GM04503 (cell line): ENCODE measurements at regions not wholly inside any gene's neighbourhood (a gene's known extent, or its start where the extent isn't known, plus 50 kb on each side); places are given as distances from the start of the nearest gene placed in this dataset.

Experiments
- DNase-seq: peaks from one replicate; pipeline ENCODE4 v3.0.0-alpha.2; 2012; ENCODE audit warnings: low read depth

GRCh38 chr3:150216866-150217600 is 191.1 kb upstream of the TSC22D2 start:
- DNase-seq = no peak

- no peak for DNase-seq
These were observed 191.9 kb upstream of the TSC22D2 start for GRCh38 chr3:150216041-150216811.

DNA sequence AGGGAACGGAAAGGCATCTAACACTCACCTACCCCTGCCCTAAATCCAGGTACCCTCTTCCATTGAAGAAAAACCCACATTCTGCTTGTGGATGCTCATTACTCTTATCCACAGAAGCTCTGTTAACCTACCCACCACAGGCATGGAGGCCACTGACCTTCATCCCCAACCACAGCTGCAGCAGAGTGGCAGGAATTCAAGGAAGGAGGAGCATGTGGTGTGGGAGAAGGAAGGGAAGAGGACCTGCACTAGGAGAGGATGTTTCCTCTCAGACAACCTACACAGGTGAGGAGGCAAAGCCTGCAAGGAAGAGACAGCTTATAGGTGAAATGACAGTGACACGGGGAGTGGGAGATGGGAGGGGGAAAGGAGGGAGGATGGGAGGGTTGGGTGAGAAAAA is 192.5 kb upstream of the TSC22D2 start:
- no peak for DNase-seq

- DNase-seq = no peak
These were observed 194.5 kb upstream of the TSC22D2 start for GRCh38 chr3:150213577-150213976.

DNA sequence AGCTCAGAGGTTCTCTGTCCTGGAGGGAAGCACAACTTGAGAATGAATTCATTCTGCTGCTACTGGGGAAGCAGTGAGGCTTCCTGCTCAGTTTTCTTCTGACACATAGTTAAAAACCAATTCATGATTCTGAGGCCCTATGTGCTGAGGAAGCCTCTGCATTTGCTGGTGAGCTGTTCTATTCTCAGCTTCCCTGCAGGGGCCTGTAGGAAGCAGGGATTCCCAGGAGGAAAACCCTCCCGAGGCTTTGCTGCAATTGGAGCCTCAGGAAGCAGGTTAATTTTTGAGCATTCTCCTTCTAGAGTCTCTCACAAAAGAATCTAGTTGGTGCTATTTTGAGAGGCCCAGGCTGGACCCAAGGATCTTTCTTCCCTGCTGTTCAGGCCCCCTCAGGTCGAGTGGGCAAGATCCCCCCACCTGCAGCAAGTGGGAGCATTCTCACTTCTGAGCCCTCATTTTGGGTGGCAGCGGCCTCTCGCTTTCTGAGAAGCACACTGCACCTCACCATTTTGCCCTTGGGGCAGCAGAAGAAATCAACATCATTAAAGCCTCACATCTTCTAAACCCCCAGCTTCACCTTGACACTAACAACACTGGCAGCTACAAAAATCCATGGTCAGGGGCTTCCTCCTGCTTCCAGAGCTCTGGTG is 197.5 kb upstream of the TSC22D2 start:
- DNase-seq = no peak

- DNase-seq = no peak
These were observed 204.8 kb upstream of the TSC22D2 start for GRCh38 chr3:150203273-150203672.

- no peak for DNase-seq
These were observed 205.4 kb upstream of the TSC22D2 start for GRCh38 chr3:150202711-150203110.

- DNase-seq = no peak
These were observed 213.1 kb upstream of the TSC22D2 start for GRCh38 chr3:150194957-150195356.

DNA sequence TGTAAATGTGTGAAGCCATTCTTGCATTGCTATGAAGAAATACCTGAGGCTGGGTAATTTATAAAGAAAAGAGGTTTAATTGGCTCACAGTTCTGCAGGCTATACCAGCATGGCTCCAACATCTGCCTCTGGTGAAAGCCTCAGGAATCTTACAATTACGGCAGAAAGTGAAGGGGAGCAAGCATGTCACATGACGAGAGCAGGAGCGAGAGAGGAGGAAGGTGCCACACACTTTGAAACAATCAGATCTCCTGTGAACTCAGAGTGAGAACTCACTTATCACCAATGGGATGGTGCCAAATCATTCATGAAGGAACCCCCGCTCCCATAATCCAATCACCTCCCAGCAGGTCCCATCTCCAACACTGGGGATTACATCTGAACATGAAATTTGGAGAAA is 213.6 kb upstream of the TSC22D2 start:
- DNase-seq = no peak

GRCh38 chr3:150184426-150185071 is 213.9 kb upstream of the PFN2 start:
- DNase-seq = no peak

GRCh38 chr3:150183678-150184425 is 213.2 kb upstream of the PFN2 start:
- DNase-seq = peak; percentile 40

DNA sequence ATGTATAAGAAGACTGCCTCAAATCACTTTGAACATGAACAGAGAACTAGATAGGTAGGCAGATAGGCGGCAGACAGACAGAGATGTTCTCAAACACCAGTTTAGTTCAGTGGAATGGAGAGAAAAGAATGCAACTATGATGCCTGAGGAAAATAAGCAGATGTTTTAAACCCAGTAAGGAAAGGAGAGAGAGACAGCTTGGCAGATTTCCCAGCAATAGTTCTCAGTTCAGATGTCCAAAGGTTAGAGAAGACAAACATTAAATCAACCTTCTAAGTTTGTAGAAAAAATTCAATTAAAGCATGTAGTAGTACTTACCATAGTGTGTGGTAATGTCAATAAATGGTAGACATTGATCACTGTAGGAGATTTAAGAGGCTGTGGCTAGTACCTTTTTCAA is 209.6 kb upstream of the PFN2 start:
- peak; percentile 47 for DNase-seq

DNA sequence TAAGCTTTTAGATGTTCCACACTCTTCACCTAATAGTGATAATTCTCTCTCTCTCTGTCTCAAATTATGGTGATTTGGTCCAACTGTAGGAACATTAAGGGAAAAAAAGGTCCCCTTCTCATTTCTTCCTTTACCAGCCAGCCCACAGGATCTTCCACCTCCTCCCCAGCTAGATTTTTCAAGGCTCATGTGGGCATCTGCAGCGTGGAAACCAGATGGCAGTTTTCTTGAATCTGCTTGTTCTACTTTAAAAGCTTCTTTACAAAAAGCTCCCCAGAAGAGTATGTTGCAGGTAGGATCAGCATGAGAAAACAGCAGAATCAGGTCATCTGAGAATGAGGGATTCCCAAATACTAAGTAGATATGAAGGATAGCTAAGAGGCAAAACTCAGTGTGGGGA is 208.6 kb upstream of the PFN2 start:
- DNase-seq = no peak

GRCh38 chr3:150177673-150178381 is 207.1 kb upstream of the PFN2 start:
- DNase-seq = no peak

GRCh38 chr3:150174179-150174578 is 203.5 kb upstream of the PFN2 start:
- no peak for DNase-seq

DNA sequence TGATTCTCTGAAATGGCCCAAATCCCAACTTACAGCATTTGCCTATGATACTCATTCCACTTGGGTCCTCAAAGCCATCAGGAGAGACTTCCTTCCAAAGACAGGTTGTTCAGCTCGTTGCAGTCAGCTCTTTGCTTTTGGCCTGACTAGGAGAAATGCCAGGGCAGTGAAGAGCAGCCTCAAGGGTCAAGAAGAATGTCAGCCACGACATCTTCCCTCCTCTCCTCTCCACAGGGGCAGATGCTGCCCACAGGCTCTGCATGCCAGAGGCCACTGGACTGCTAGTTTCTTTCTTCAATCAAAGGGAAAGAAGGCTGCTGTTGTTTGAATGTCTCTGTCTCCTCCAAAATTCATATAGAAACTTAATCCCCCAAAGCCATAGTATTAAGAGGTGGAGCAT is 201.7 kb upstream of the PFN2 start:
- DNase-seq = no peak

DNA sequence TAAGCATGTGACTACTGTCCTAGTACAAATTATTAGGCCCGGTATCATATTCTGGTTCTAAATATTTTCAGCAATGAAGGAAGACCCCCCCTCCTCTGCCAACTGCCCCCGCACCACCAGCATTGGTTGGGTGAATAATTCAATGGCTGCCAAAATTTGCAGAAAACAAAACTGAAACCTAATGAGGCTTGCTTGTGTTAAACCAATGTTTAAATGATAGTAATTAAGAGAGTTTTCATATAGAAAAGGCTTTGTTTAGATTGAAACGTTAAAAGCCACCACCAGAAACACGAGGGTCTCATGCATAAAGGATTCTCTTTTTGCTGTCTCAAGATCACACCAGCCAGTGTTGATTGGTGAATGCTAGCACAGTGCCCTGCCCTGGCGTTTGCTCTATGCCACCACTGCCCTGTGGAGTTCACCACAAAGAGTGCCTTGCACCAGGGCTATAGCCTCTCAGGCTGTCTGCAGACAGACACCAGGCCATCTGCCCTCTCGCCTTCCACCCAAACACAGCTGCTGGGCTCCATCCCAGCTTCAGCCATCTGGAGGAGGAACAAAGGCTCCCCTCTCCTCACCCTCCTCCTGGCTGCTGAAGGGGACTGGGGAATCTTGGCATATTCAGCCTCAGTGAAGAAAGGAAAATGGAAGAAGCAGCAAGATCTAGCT is 200.3 kb upstream of the PFN2 start:
- DNase-seq = no peak

DNA sequence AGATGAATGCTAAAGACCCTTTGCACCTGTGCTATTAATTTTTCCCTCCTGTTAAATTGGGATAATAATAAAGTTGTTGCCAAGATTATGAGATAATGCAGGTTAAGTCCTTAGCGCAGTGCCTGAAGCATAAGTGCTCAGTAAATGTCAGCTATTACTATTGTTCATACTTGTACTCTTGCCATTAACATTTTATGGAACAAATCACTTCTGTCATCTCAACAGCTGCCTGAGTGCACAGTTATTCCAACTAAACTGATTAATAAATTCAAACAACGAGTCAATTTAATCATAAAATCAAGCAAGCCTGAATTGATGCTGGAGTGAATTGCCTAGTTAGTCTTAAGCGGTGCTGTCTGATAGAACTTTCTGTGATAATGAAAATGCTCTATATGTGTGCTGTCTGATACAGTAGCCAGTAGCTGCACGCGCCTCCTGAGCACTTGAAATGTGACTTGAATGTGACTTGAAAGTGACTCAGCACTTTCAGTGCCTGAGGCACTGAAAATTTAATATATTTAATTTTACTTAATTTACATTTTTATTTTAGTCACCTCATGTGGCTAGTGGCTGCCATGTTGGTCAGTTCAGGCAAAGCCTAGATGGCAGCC is 198.7 kb upstream of the PFN2 start:
- DNase-seq = no peak

- DNase-seq = no peak
These were observed 198.0 kb upstream of the PFN2 start for GRCh38 chr3:150168698-150169097.

- DNase-seq = no peak
These were observed 194.8 kb upstream of the PFN2 start for GRCh38 chr3:150165396-150166094.
